ENCODE measurements at regions not wholly inside any gene's neighbourhood (a gene's known extent, or its start where the extent isn't known, plus 50 kb on each side); places are given as distances from the start of the nearest gene placed in this dataset.

DNA sequence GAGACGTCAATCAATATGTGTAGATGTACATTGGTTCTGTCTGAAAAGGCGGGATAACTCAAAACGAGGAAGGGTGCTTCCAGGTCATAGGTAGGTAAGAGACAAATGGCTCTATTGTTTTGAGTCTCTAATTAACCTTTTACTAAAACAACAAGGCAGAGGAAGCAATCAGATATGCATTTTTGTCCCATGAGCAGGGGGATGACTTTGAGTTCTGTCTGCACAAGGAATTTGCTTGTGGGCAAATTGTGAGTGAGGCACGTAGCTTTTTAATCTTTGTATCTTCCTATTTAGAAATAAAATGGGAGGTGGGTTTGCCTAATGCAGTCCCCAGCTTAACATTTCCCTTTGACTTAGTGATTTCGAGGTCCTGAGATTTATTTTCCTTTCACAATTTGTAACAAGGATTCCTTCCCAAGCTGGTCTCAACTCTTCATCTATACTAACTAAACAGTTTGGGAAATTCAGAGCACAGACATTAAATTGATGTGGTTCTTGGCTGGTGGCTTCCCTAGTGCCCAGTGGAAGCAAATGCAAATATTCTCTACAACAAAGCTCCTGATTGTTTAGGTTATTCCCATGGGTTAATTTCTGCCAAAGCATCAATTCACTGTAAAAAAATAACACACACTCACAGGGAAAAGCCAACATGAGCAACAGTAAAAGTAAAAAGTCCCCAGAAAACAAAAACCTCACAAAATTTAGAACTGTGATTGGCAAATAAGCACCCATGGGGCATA lies 738.8 kb upstream of the SGO1 start:
- TF ChIP-seq RCOR1 (IDR thresholded peaks at IDR 0.05; ENCODE audit: insufficient replicate concordance, low read length) (no peak), BHLHE40 (IDR thresholded peaks at IDR 0.05; ENCODE audit: low read depth, low read length) (no peak), CEBPB (IDR thresholded peaks at IDR 0.05; ENCODE audit: low read depth, low read length) (no peak), MAFK (IDR thresholded peaks at IDR 0.05; ENCODE audit: low read depth, low read length) (no peak), MXI1 (IDR thresholded peaks at IDR 0.05; ENCODE audit: borderline replicate concordance, low read depth, low read length) (no peak), RFX5 (IDR thresholded peaks at IDR 0.05; ENCODE audit: low read depth, low read length) (no peak), RAD21 (IDR thresholded peaks at IDR 0.05; ENCODE audit: low read length) (no peak), MAZ (IDR thresholded peaks at IDR 0.05; ENCODE audit: borderline replicate concordance, low read depth, low read length) (no peak)
- TF ChIP-seq, protein P1, sequence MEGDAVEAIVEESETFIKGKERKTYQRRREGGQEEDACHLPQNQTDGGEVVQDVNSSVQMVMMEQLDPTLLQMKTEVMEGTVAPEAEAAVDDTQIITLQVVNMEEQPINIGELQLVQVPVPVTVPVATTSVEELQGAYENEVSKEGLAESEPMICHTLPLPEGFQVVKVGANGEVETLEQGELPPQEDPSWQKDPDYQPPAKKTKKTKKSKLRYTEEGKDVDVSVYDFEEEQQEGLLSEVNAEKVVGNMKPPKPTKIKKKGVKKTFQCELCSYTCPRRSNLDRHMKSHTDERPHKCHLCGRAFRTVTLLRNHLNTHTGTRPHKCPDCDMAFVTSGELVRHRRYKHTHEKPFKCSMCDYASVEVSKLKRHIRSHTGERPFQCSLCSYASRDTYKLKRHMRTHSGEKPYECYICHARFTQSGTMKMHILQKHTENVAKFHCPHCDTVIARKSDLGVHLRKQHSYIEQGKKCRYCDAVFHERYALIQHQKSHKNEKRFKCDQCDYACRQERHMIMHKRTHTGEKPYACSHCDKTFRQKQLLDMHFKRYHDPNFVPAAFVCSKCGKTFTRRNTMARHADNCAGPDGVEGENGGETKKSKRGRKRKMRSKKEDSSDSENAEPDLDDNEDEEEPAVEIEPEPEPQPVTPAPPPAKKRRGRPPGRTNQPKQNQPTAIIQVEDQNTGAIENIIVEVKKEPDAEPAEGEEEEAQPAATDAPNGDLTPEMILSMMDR (conservative IDR thresholded peaks at IDR 0.05; ENCODE audit: low read depth, low read length), result no peak
- TF ChIP-seq, protein P2, sequence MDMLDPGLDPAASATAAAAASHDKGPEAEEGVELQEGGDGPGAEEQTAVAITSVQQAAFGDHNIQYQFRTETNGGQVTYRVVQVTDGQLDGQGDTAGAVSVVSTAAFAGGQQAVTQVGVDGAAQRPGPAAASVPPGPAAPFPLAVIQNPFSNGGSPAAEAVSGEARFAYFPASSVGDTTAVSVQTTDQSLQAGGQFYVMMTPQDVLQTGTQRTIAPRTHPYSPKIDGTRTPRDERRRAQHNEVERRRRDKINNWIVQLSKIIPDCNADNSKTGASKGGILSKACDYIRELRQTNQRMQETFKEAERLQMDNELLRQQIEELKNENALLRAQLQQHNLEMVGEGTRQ (IDR thresholded peaks at IDR 0.05; ENCODE audit: low read depth, low read length), result no peak
- TF ChIP-seq, protein P3, sequence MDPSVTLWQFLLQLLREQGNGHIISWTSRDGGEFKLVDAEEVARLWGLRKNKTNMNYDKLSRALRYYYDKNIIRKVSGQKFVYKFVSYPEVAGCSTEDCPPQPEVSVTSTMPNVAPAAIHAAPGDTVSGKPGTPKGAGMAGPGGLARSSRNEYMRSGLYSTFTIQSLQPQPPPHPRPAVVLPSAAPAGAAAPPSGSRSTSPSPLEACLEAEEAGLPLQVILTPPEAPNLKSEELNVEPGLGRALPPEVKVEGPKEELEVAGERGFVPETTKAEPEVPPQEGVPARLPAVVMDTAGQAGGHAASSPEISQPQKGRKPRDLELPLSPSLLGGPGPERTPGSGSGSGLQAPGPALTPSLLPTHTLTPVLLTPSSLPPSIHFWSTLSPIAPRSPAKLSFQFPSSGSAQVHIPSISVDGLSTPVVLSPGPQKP (IDR thresholded peaks at IDR 0.05; ENCODE audit: borderline replicate concordance, low read depth, low read length), result no peak
- no CpG with 5 or more reads among the region's 5 CpGs for WGBS, 2 experiments (ENCODE audit: extremely low coverage in 2 of 2, insufficient read length in 1 of 2)

More for the DNA sequence above, 738.8 kb upstream of the SGO1 start:
- H3K27ac ChIP-seq (ENCODE audit: insufficient read depth, low read length), result no peak overlapping the region
- dilution Hi-C loops (cut with HindIII; ENCODE audit: low sequenced_read_pairs, unreplicated experiment), result no loop called here
- H3K4ac ChIP-seq (ENCODE audit: low read depth, low read length), result no peak overlapping the region
- H2BK15ac ChIP-seq (ENCODE audit: low read depth, low read length), result no peak overlapping the region
- H2BK20ac ChIP-seq (ENCODE audit: low read depth, low read length), result no peak overlapping the region
- ChIA-PET CTCF (no interaction called here), POLR2A (ENCODE audit: unreplicated experiment) (no interaction called here)
- no peak overlapping the region for H2AFZ ChIP-seq (replicated peaks; ENCODE audit: low read length, poor library complexity)
- no peak overlapping the region for H3K56ac ChIP-seq (ENCODE audit: extremely low read depth, insufficient read depth, low read length)
- no peak overlapping the region for H3K18ac ChIP-seq (ENCODE audit: low read depth, low read length)
- H2AK9ac ChIP-seq (replicated peaks; ENCODE audit: low read depth, low read length, poor library complexity), result no peak overlapping the region
- no peak overlapping the region for H2AK5ac ChIP-seq (ENCODE audit: low read depth, low read length)
- no peak overlapping the region for H4K8ac ChIP-seq (ENCODE audit: low read depth in 2 of 2, low read length in 2 of 2)
- H3K14ac ChIP-seq (replicated peaks; ENCODE audit: low read depth, low read length), result no peak overlapping the region
- in situ Hi-C loops (cut with MboI; ENCODE audit: low sequenced_read_pairs), result no loop called here
- H3K4me1 ChIP-seq (ENCODE audit: control insufficient read depth, insufficient read depth, low read length), result no peaks in the 10 kb centered on the region
- no peak overlapping the region for H4K91ac ChIP-seq (ENCODE audit: insufficient read depth, low read depth, low read length)
- ATAC-seq (ENCODE audit: low read depth) (no peak), DNase-seq (no peak)
- peaks cover 2% of the 10 kb centered on the region; the same call in 1 of the 2 replicates for H3K9me3 ChIP-seq (ENCODE audit: control insufficient read depth, insufficient read depth, low read length)
- no peak overlapping the region for H2BK120ac ChIP-seq (ENCODE audit: low read depth, low read length)
- H3K36me3 ChIP-seq (ENCODE audit: control insufficient read depth, insufficient read depth, low read length), result no peaks in the 10 kb centered on the region
- H3K79me1 ChIP-seq (ENCODE audit: low read depth in 1 of 2, low read length in 2 of 2), result no peaks in the 10 kb centered on the region
- no peak overlapping the region for H3K4me2 ChIP-seq (ENCODE audit: low read depth, low read length)
- H3K4me3 ChIP-seq (ENCODE audit: insufficient read depth, low read depth, low read length), result no peak overlapping the region
- intact Hi-C loops (cut with micrococcal nuclease), result no loop called here
- no peak overlapping the region for H3K9ac ChIP-seq (ENCODE audit: low read depth, low read length)
- H3K9me1 ChIP-seq (ENCODE audit: insufficient read depth, low read length), result no peaks in the 10 kb centered on the region
- H3K27me3 ChIP-seq (ENCODE audit: control insufficient read depth, insufficient read depth, low read length), result no peaks in the 10 kb centered on the region
- no TSS peak for BruUV-seq (replicated peaks)
- no peak overlapping the region for H4K5ac ChIP-seq (ENCODE audit: low read depth, low read length)
- H4K20me1 ChIP-seq (ENCODE audit: insufficient read depth, low read length), result no peaks in the 10 kb centered on the region
- no peak overlapping the region for H3K23ac ChIP-seq (ENCODE audit: low read depth, low read length)
- no peak overlapping the region for H2BK5ac ChIP-seq (ENCODE audit: low read depth, low read length, poor library complexity, severe bottlenecking)
